Nephron (organoid): ENCODE measurements at regions not wholly inside any gene's neighbourhood (a gene's known extent, or its start where the extent isn't known, plus 50 kb on each side); places are given as distances from the start of the nearest gene placed in this dataset.
A peak's percentile ranks its signal among the peaks of the same experiment; 100 is the strongest.

Source experiments
- H3K27ac Mint-ChIP-seq, 3 experiments: 2 replicates each; pipeline ENCODE4 v1.8.0; 2020; ENCODE audit warnings: mixed read lengths in 3 of 3, mild to moderate bottlenecking in 2 of 3, moderate library complexity in 1 of 3
- H3K27me3 Mint-ChIP-seq: 2 replicates; pipeline ENCODE4 v1.8.0; 2021; ENCODE audit warnings: low read depth, mild to moderate bottlenecking, moderate library complexity, mixed read lengths
- H3K36me3 Mint-ChIP-seq: 2 replicates; pipeline ENCODE4 v1.8.0; 2020; ENCODE audit warnings: low read depth, mixed read lengths
- H3K4me1 Mint-ChIP-seq: 2 replicates; pipeline ENCODE4 v1.8.0; 2020; ENCODE audit warnings: mixed read lengths
- H3K4me3 Mint-ChIP-seq, 3 experiments: 2 replicates each; pipeline ENCODE4 v1.8.0; 2020; ENCODE audit warnings: mild to moderate bottlenecking in 3 of 3, mixed read lengths in 3 of 3, moderate library complexity in 2 of 3
- H3K9me3 Mint-ChIP-seq: 2 replicates; pipeline ENCODE4 v1.8.0; 2020; ENCODE audit warnings: mixed read lengths
- TF ChIP-seq, protein P1 (sequence below), 3 experiments: fragments of 200-600 bp; sonication (generic); IDR thresholded peaks; one replicate each; pipeline ENCODE4 v1.5.0; 2021; ENCODE audit warnings: antibody characterized with exemption in 3 of 3; ENCODE audit not compliant: unreplicated experiment in 3 of 3

DNA sequence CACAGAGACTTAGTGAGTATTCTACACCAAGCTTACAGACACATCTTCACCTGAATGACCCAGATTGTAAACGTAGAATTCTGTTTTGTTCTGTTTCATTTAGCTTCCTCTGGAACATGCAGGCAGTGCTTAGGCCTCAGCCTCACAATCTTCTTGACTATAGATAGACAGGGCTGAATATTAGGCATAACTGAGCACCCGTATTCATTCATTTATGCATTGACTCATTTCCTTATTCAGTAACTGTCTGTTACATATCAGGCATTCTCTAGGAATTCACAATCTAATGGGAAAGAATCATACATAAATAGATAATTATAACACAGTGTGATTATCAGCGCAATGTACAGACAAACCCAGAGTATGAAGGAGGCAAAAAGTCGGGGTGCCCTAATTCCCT is 124.9 kb upstream of the ETAA1 start:
- H3K27me3 Mint-ChIP-seq = no peaks in the 10 kb centered on the region
- H3K4me3 Mint-ChIP-seq = no peak overlapping the region

GRCh38 chr2:67277450-67277849 is 119.7 kb upstream of the ETAA1 start:
- no peak overlapping the region for H3K27ac Mint-ChIP-seq
- TF ChIP-seq, protein P1, sequence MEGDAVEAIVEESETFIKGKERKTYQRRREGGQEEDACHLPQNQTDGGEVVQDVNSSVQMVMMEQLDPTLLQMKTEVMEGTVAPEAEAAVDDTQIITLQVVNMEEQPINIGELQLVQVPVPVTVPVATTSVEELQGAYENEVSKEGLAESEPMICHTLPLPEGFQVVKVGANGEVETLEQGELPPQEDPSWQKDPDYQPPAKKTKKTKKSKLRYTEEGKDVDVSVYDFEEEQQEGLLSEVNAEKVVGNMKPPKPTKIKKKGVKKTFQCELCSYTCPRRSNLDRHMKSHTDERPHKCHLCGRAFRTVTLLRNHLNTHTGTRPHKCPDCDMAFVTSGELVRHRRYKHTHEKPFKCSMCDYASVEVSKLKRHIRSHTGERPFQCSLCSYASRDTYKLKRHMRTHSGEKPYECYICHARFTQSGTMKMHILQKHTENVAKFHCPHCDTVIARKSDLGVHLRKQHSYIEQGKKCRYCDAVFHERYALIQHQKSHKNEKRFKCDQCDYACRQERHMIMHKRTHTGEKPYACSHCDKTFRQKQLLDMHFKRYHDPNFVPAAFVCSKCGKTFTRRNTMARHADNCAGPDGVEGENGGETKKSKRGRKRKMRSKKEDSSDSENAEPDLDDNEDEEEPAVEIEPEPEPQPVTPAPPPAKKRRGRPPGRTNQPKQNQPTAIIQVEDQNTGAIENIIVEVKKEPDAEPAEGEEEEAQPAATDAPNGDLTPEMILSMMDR (IDR thresholded peaks at IDR 0.05; ENCODE audit: unreplicated experiment in 3 of 3) = no peak
- H3K4me1 Mint-ChIP-seq = peaks cover 10% of the 10 kb centered on the region
- H3K9me3 Mint-ChIP-seq = no peaks in the 10 kb centered on the region
- H3K36me3 Mint-ChIP-seq = no peaks in the 10 kb centered on the region
- no peak overlapping the region for H3K4me3 Mint-ChIP-seq
- H3K27me3 Mint-ChIP-seq = no peaks in the 10 kb centered on the region

More for the DNA sequence above, 124.9 kb upstream of the ETAA1 start:
- TF ChIP-seq, protein P1 (IDR thresholded peaks at IDR 0.05; ENCODE audit: unreplicated experiment in 3 of 3) = no peak
- no peaks in the 10 kb centered on the region for H3K4me1 Mint-ChIP-seq
- no peaks in the 10 kb centered on the region for H3K9me3 Mint-ChIP-seq
- H3K27ac Mint-ChIP-seq = no peak overlapping the region
- H3K36me3 Mint-ChIP-seq = no peaks in the 10 kb centered on the region

- no peak overlapping the region for H3K4me3 Mint-ChIP-seq
- no peaks in the 10 kb centered on the region for H3K9me3 Mint-ChIP-seq
- H3K36me3 Mint-ChIP-seq = no peaks in the 10 kb centered on the region
- no peaks in the 10 kb centered on the region for H3K27me3 Mint-ChIP-seq
- TF ChIP-seq, protein P1 (IDR thresholded peaks at IDR 0.05; ENCODE audit: unreplicated experiment in 3 of 3) = no peak
- peaks cover 15% of the 10 kb centered on the region for H3K4me1 Mint-ChIP-seq
- H3K27ac Mint-ChIP-seq = peak overlapping the region in 1 of 3 experiments; percentile 41
These were observed 116.0 kb upstream of the ETAA1 start for GRCh38 chr2:67281101-67281500.

DNA sequence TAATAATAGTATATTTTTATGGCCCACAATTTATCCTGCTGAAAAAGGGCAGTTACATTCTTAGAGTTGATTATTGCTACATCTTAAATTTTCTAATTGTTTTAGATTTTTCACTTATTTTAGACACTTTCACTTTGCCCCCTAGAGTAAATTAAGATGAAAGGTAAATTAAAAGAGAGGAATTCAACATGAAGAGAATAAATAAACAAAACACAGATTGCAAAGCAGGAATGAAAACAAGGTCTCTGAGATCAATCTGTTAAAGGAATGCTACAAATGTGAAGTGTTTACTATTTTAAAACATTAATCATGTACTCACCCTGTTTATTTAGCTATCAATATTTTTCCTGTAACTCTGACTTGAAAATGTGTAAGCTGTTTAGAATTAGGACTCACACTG is 113.5 kb upstream of the ETAA1 start:
- TF ChIP-seq, protein P1 (IDR thresholded peaks at IDR 0.05; ENCODE audit: unreplicated experiment in 3 of 3) = no peak
- Mint-ChIP-seq H3K27ac (peak overlapping the region in 1 of 3 experiments; percentile 25), H3K4me3 (no peak overlapping the region), H3K9me3 (no peaks in the 10 kb centered on the region), H3K27me3 (no peaks in the 10 kb centered on the region), H3K4me1 (peaks cover 15% of the 10 kb centered on the region), H3K36me3 (no peaks in the 10 kb centered on the region)

- Mint-ChIP-seq H3K36me3 (no peaks in the 10 kb centered on the region), H3K4me1 (peaks cover 8% of the 10 kb centered on the region), H3K9me3 (no peaks in the 10 kb centered on the region), H3K27ac (no peak overlapping the region), H3K27me3 (no peaks in the 10 kb centered on the region), H3K4me3 (no peak overlapping the region)
- TF ChIP-seq, protein P1 (IDR thresholded peaks at IDR 0.05; ENCODE audit: unreplicated experiment in 3 of 3) = no peak
These were observed 110.0 kb upstream of the ETAA1 start for GRCh38 chr2:67286981-67287759.

- Mint-ChIP-seq H3K4me1 (no peaks in the 10 kb centered on the region), H3K9me3 (no peaks in the 10 kb centered on the region), H3K27me3 (no peaks in the 10 kb centered on the region), H3K4me3 (no peak overlapping the region), H3K36me3 (no peaks in the 10 kb centered on the region), H3K27ac (no peak overlapping the region)
- TF ChIP-seq, protein P1 (IDR thresholded peaks at IDR 0.05; ENCODE audit: unreplicated experiment in 3 of 3) = no peak
These were observed 107.9 kb upstream of the ETAA1 start for GRCh38 chr2:67289271-67289670.
